SK-N-SH treated with all-trans-retinoic acid at 6 μM for 48 hours (cell line): ENCODE measurements at regions not wholly inside any gene's neighbourhood (a gene's known extent, or its start where the extent isn't known, plus 50 kb on each side); places are given as distances from the start of the nearest gene placed in this dataset.

Source experiments
- ATAC-seq: fragments of 200-7000 bp; cut with Tn5 transposase; 3 replicates; pipeline ENCODE4 v1.9.1; 2020; ENCODE audit warnings: mild to moderate bottlenecking, moderate library complexity
- ARNTL ChIP-seq: fragments of 450-650 bp; formaldehyde crosslinking; IDR thresholded peaks from 2 replicates; pipeline ENCODE4 v1.5.0; 2020; ENCODE audit warnings: low read depth, mild to moderate bottlenecking, moderate library complexity, borderline replicate concordance
- BACH2 ChIP-seq: fragments of 250-450 bp; sonication (Bioruptor Pico); IDR thresholded peaks from 2 replicates; pipeline ENCODE4 v1.9.0; 2021; ENCODE audit warnings: mild to moderate bottlenecking, borderline replicate concordance
- CSDC2 ChIP-seq: fragments of 250-450 bp; sonication (Bioruptor Pico); IDR thresholded peaks from 2 replicates; pipeline ENCODE4 v1.5.0; 2020; ENCODE audit warnings: mild to moderate bottlenecking, moderate library complexity
- CSRNP3 ChIP-seq: fragments of 250-450 bp; sonication (Bioruptor Pico); IDR thresholded peaks from 2 replicates; pipeline ENCODE4 v1.5.1; 2021; ENCODE audit warnings: mild to moderate bottlenecking, moderate library complexity
- ESRRG ChIP-seq: fragments of 250-450 bp; sonication (Bioruptor Pico); IDR thresholded peaks from 2 replicates; pipeline ENCODE4 v1.6.1; 2021; ENCODE audit warnings: mild to moderate bottlenecking
- GLIS3 ChIP-seq: fragments of 250-450 bp; sonication (Bioruptor Pico); IDR thresholded peaks from 2 replicates; pipeline ENCODE4 v1.5.0; 2020; ENCODE audit warnings: mild to moderate bottlenecking, moderate library complexity
- PATZ1 ChIP-seq: fragments of 250-450 bp; sonication (Bioruptor Pico); IDR thresholded peaks from 2 replicates; pipeline ENCODE4 v1.8.0; 2020; ENCODE audit warnings: mild to moderate bottlenecking, moderate library complexity, borderline replicate concordance
- POU6F1 ChIP-seq: fragments of 250-450 bp; sonication (Bioruptor Pico); IDR thresholded peaks from 2 replicates; pipeline ENCODE4 v1.8.0; 2021; ENCODE audit warnings: low read depth, mild to moderate bottlenecking, moderate library complexity, borderline replicate concordance
- PPARA ChIP-seq: fragments of 250-450 bp; sonication (Bioruptor Pico); IDR thresholded peaks from 2 replicates; pipeline ENCODE4 v1.5.0; 2020; ENCODE audit warnings: mild to moderate bottlenecking, borderline replicate concordance
- SNAI2 ChIP-seq: fragments of 250-450 bp; sonication (Bioruptor Pico); IDR thresholded peaks from 2 replicates; pipeline ENCODE4 v1.5.0; 2020; ENCODE audit warnings: mild to moderate bottlenecking, moderate library complexity
- TCF4 ChIP-seq: fragments of 250-450 bp; sonication (Bioruptor Pico); IDR thresholded peaks from 2 replicates; pipeline ENCODE4 v1.8.0; 2021; ENCODE audit warnings: mild to moderate bottlenecking, moderate library complexity, borderline replicate concordance
- TSHZ2 ChIP-seq: fragments of 250-450 bp; sonication (Bioruptor Pico); IDR thresholded peaks from 2 replicates; pipeline ENCODE4 v1.5.0; 2020; ENCODE audit warnings: mild to moderate bottlenecking, moderate library complexity
- ZC3H10 ChIP-seq: fragments of 250-450 bp; sonication (Bioruptor Pico); IDR thresholded peaks from 2 replicates; pipeline ENCODE4 v1.5.1; 2021; ENCODE audit warnings: mild to moderate bottlenecking, moderate library complexity
- ZFP3 ChIP-seq: fragments of 250-450 bp; sonication (Bioruptor Pico); IDR thresholded peaks from 2 replicates; pipeline ENCODE4 v1.5.0; 2020; ENCODE audit warnings: mild to moderate bottlenecking, moderate library complexity
- ZFP30 ChIP-seq: fragments of 450-650 bp; formaldehyde crosslinking; IDR thresholded peaks from 2 replicates; pipeline ENCODE4 v1.5.0; 2022; ENCODE audit warnings: mild to moderate bottlenecking, moderate library complexity
- ZNF565 ChIP-seq: fragments of 450-650 bp; formaldehyde crosslinking; conservative IDR thresholded peaks from 2 replicates; pipeline ENCODE4 v1.5.0; 2020; ENCODE audit warnings: low read depth, mild to moderate bottlenecking, moderate library complexity
- ZNF70 ChIP-seq: fragments of 450-650 bp; formaldehyde crosslinking; IDR thresholded peaks from 2 replicates; pipeline ENCODE4 v1.5.0; 2020; ENCODE audit warnings: mild to moderate bottlenecking, moderate library complexity
- ZNF8 ChIP-seq: fragments of 450-650 bp; formaldehyde crosslinking; IDR thresholded peaks from 2 replicates; pipeline ENCODE4 v1.5.0; 2020; ENCODE audit warnings: mild to moderate bottlenecking, moderate library complexity

- no peak for ATAC-seq
- TF ChIP-seq CSRNP3 (no peak), ARNTL (CRISPR knock-in tag) (no peak), ZNF8 (CRISPR knock-in tag) (no peak), ZNF565 (CRISPR knock-in tag) (no peak), GLIS3 (no peak)
- TF ChIP-seq, all 23 proteins: peak for 0
Measured at GRCh38 chr5:123294544-123294943, 128.7 kb downstream of the CEP120 start.

GRCh38 chr5:123289210-123289609 is 134.0 kb downstream of the CEP120 start:
- no peak for ATAC-seq
- TF ChIP-seq ZNF8 (CRISPR knock-in tag) = no peak
- no peak for TF ChIP-seq CSRNP3
- TF ChIP-seq GLIS3 = no peak
- no peak for TF ChIP-seq BACH2 (CRISPR knock-in tag)
- no peak for TF ChIP-seq ARNTL (CRISPR knock-in tag)
- TF ChIP-seq ZC3H10 = no peak
- no peak for TF ChIP-seq ZNF565 (CRISPR knock-in tag)
- TF ChIP-seq TSHZ2 (CRISPR knock-in tag) = no peak
- no peak for TF ChIP-seq SNAI2 (CRISPR knock-in tag)

GRCh38 chr5:123287881-123288280 is 135.3 kb downstream of the CEP120 start:
- no peak for ATAC-seq
- TF ChIP-seq ZC3H10 (no peak), PPARA (CRISPR knock-in tag) (no peak), ZNF70 (no peak), ZNF8 (CRISPR knock-in tag) (no peak), TCF4 (no peak), BACH2 (CRISPR knock-in tag) (no peak), ZNF565 (CRISPR knock-in tag) (no peak)
- TF ChIP-seq, all 23 proteins: peak for 0

- ATAC-seq = no peak
- TF ChIP-seq CSDC2 (CRISPR knock-in tag) (no peak), CSRNP3 (no peak), ZNF70 (no peak), ZFP30 (CRISPR knock-in tag) (no peak), ZC3H10 (no peak), ESRRG (CRISPR knock-in tag) (no peak), PPARA (CRISPR knock-in tag) (no peak), ZNF8 (CRISPR knock-in tag) (no peak), TCF4 (no peak), ZFP3 (CRISPR knock-in tag) (no peak), SNAI2 (CRISPR knock-in tag) (no peak), PATZ1 (CRISPR knock-in tag) (no peak), POU6F1 (CRISPR knock-in tag) (no peak)
Measured at GRCh38 chr5:123286891-123287290, 136.3 kb downstream of the CEP120 start.
